ENCODE measurements at regions not wholly inside any gene's neighbourhood (a gene's known extent, or its start where the extent isn't known, plus 50 kb on each side); places are given as distances from the start of the nearest gene placed in this dataset.

DNA sequence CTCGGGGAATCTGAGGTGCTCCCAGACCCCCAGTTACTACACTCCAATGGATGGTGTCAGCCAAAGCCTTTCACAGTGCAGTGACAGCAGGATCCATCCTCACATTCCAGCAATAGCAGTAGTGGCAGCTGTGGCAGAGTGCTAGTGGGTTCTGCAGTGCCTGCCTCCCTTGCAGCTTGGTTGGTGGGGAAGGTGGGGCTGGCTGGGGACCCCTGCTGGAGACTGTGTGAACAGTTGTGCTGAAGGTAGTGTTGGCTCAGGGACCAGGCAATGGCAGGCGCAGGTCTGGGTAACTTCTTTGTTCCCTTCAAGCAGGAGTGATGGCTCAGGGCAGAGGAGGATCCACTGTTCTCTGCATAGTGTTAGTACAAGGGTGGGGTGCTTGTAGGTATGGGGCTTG is 343.7 kb upstream of the TRAM1L1 start:
- DNase-seq (ENCODE audit: low read depth), result no peak

DNA sequence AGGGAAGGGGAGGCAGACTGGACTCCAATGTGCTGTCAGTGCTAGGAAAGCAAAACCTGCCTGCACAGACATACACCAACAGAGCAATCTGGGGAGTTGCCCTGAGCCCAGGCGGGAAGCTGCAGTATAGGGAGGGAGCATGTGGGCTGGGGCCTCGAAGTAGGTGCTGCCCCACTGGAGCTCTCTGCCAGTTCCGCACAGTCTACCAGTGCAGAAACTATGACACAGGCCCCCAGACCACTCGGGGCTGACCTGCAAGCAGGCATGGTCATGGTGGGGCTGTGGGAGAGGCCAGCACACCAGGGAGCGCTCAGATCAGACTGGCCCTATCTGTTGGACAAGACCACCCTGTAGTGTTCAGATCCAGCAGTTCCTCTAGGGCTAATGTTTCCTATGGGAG is 344.1 kb upstream of the TRAM1L1 start:
- no peak for DNase-seq (ENCODE audit: low read depth)

DNA sequence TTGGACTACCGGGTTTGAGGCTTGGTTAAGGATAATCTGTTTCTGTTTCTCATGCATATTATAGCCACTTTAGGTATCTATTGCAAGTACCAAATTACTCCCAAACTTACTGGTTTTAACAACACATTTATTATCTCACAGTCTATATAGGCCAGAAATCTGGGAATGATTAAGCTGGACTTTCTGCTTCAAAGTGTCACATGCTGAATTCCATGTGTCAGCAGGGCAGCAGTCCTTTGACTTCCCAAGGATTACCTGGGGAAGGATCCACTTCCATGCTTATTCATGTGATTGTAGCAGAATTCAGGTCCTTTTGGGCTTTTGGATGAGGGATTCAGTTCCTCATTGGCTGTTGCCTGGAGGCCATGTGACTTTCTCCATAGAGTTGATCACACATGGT is 349.0 kb upstream of the TRAM1L1 start:
- DNase-seq (ENCODE audit: low read depth), result no peak

DNA sequence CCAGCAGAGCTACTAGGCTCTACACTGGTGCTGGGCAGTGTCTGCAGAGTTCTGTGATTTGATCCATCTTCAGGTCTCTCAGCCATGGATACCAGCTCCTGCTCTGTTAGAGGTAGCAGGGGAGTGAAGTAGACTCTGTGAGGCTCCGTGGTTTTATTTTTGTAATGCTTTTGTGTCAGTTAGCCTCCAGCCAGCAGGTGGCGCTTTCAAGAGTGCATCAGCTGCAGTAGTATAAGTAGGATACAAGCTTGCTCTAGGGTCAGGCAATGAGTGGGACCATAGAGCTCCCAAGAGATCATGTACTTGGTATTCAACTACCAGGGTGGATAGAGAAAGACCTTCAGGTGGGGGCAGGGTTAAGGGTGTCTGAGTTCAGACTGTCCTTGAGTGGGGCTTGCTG is 362.5 kb upstream of the TRAM1L1 start:
- DNase-seq (ENCODE audit: low read depth), result no peak

DNA sequence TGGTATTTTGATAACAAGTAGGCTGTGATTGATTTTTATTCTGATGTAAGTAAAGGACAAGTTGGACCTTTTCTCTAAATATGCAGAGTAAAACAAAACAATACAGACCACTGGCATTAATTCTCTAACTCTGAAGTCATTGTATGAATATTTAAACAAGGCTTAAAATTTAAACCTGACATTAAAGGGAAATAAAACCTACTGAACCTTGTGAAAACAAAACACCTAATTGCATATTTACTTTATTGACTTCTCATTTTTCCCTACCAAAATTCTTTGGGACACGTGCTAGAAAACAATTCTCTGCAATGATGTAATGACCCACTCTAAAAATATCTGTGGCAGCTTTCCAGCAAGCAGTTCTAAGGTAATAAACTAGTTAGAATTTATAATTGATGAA is 369.7 kb upstream of the TRAM1L1 start:
- DNase-seq (ENCODE audit: low read depth), result no peak

DNA sequence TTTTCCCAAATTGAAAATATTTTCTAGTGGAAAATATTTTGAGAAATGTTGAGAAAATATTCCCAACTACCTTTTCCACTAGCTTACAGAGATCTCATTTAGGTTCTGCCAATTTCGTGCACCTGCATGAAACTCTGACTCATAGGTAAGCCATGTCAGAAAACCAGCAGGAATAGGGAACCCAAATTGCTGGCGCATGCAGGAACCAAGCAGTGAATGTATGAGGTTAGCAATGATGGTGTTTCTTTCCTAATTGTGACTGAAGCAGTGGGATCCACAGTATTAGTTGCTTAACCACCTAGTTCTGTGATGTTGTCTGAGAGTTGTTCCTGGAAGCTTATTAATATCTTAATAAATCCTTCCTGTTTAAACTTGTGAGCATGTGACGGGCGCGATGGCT is 381.0 kb upstream of the TRAM1L1 start:
- no peak for DNase-seq (ENCODE audit: low read depth)

DNA sequence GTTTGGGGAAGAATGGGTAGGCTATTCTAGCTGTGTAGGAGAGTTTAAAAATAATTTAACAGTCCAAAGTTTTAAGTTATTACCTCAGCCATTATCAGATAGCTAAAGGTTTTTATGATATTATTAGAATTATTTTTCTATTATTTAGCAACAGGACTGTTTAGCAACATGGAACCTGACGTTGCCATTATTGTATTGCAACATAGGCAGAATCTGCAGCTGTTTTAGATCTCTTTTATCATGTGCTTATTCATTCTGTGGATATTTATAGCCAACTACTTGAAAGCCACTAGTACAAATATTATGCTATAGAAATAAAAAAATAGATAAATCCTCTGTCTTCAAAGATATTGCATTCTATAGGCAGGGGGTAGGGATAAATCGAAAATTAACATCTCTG is 382.0 kb upstream of the TRAM1L1 start:
- DNase-seq (ENCODE audit: low read depth), result no peak

DNA sequence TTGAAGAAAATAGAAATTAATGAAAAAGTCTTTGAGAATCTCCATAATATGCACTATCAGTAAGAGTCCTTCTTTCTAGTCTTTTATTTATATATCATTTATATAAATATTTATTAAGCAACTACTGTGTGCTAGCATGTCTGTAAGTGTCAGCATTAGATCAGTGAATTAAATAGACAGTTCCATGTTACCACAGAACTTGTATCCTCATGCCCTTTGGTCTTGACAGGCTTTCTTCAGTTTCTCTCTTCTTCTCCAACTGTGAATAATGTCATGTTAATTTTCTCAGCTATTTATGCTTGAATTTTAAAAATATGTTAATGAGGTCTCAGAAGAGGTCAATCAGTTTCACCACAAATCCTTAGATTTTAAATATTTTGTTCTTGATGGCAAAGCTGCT is 389.6 kb upstream of the TRAM1L1 start:
- no peak for DNase-seq (ENCODE audit: low read depth)

DNA sequence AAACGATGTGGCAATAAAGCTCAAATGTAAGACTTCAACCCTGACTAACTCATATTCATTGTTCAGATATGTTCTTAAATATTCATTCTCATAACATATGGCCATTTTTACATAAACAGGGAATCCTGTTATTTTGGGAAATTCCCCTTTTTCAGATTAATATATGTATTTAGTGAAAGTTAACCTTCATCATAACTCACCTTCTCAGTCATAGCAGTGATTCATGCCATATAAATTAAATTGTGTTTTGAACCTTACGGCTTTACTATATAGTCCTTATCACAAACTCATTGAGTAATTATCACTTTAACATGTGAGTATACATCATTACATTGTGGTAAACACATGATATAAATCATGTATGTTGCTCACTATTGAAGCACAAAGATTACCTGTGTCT is 392.5 kb upstream of the TRAM1L1 start:
- DNase-seq (ENCODE audit: low read depth), result no peak

DNA sequence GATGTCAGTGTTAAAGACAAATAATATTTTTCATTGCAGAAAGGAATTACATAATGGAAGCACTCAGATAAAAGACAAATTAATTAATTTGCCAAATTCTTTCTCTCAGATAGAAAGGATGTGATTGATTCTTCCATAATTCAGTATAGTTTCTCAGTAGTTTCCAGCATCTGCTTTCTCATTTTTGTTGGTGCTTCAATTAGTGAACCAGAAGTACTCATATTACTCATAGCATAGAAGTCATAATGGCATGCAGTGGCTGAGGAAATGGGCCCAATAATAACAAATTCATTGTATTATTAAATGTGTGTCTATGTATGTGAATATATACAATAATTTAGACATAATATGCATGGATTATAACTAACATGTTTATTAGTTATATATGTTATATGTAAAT is 393.3 kb upstream of the TRAM1L1 start:
- DNase-seq (ENCODE audit: low read depth), result no peak

DNA sequence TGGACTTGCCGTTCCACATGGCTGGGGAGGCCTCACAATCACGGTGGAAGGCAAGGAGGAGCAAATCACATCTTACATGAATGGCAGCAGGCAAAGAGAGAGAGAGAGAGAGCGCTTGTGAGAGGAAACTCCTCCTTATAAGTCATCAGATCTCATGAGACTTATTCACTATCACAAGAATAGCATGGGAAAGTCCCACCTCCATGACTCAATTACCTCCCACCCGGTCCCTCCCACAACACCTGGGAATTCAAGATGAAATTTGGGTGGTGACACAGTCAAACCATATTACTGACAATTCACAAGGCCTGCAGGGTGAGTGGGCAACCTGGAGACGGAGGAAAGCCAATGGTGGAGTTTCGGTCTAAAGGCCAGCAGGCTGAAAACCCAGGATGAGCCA is 394.3 kb upstream of the TRAM1L1 start:
- DNase-seq (ENCODE audit: low read depth), result no peak

DNA sequence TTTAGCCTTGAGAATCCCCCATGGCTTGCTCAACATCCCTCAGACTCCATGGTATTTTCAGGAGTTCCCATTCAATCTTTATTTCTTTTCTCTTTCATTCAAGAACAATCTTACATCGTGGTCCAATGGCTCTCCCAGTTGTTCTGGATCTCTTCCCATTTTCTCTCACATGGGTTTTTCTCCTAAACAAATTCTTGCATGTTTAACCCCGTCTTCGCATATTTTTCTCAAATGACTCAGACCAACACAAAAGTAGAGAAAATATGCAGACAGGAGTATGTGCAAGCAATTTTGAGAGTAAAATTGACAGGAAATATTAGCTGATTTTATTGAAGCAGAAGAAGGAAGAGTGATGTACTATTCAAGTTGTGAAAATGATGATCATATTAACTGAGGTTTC is 396.4 kb upstream of the TRAM1L1 start:
- DNase-seq (ENCODE audit: low read depth), result peak; percentile 16

DNA sequence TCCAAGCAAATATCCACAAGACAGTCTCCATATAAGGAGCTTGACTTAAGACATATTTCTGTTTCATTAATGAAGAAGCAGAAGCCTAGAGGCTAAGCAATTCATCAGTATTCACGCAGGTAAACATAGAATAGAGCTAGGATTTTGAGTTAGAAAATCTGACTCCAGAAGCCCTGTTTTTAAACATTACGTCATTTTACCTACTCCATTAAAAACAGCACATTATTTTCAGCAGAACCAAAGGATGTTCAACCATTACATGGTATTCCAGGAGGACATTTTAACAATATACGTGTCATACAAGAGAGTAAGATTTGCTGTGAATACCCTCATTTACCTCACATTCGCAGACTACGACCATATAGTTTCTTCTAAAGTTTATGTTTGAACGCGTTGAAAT is 403.3 kb upstream of the TRAM1L1 start:
- DNase-seq (ENCODE audit: low read depth), result no peak

DNA sequence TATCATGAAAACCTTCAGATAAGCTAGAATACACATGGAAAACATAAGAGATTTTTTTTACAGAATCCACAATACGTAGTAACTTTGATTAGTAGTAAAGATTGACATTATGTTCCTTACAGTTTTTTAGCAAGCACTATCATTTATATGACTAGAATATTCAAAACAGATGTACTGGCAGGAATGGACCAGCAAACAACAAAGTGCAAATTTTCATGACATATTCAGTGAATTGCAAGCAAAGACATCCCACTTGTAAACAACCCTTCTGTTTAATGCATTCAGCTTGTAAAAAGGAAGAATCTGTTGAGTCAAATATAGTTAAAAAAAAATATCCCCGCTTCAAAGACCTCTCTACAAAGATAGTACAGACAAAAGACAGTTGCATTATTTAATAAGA is 403.7 kb upstream of the TRAM1L1 start:
- no peak for DNase-seq (ENCODE audit: low read depth)

DNA sequence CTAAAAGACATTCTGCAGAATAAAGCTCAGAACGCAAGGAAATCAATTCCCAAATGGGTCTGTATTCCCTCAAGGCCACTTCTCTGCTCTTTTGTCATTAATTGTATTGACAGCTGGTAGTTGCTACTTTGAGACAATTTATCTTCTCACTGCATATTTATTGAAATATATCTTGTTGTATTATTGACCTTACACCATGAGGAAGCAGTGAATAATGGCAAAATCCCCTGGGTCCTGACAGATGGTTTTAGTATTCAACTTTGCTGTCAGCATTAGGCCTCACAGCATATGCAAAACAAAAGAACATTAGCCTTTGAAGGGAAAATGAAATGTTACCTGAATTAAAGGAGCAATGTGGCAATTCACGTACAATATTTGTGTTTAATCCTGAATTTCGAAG is 406.1 kb upstream of the TRAM1L1 start:
- no peak for DNase-seq (ENCODE audit: low read depth)

DNA sequence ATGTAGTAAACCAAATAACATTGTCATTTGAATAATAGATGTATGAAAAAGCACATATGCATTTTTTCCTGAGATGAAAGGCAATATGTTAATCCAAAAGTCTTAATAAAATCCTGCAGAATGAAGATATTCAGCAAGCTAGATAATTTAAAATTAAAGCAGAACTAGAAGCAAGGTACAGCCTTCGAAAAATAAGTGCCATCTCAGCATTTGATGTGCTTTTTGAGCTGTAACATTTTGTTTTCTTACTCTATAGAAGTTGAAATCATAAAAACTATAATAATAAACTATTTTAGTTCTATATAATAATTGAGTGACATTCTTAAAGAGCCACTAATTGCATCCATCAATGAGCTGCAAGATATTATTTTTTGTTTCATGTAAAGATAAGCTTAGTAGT is 410.4 kb upstream of the TRAM1L1 start:
- DNase-seq (ENCODE audit: low read depth), result no peak

DNA sequence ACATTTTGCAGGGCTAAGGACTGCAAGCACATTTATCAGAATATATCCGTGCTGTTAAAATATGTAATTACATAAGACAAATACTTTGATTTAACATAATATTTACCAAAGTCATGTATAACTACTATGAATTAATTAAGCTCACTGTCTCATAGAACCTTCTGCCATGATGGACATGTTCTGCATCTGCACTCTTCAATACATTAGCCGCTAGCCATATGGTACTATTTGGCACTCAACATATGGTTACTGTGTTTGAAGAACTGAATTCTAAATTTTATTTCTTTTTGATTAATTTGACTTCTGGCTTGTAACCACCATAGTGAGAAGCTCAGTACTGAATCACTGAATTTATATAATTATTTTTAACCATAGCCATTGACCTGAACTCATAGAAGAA is 427.0 kb upstream of the TRAM1L1 start:
- DNase-seq (ENCODE audit: low read depth), result no peak

DNA sequence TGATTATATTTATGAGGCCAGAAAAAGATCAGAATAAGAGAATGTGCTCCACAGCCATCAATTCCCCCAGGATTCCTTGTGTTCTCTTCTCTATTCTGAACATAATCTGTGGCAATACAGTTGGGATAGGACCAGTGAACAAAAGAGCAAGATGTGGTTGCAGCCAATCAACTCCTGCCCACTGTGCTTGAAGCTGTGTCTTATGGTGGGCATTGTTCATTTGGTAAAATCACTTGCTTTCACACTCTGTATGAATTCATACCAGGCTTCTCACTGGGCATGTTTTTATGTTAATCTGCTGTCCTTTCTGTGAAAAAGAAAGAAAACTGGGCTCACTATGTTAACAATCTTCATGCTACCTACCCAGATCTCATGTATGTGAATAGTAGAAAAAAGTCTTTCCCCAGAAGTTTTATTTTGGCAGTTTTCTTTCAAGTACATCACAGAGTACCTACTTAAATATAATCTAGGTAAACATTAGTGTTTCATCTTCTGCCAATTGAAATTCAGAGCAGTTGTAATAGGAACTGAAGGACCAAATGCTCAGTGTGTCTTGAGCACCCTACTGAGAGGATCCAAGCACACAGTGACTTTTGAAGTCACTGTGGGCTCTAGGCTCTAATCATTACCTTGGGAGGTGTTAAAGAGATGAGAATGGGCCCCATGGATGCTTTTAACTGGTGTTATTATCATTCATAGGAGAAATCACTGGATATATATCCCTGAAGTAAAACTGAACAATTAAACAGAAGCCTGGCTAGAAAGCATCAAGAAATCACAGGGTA is 429.2 kb upstream of the TRAM1L1 start:
- no peak for DNase-seq (ENCODE audit: low read depth)

DNA sequence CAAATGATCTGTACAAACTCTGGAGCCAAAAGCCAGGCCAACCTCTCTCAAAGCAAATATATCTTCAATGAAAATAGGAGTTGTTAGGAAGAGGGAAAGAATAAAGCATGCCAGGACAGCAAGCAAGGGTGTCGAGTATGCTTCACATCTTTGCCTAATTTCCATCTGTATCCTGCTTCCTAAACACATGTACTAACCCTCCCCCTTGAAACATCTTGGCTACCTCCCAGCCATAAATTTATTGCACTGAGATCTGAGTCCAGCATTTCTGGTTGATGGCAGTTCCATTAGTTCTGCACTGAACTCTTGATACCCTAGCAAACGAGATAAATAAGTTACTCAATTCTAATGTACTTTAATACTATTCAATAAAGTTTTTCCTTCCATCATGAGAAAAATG is 430.5 kb upstream of the TRAM1L1 start:
- DNase-seq (ENCODE audit: low read depth), result no peak

DNA sequence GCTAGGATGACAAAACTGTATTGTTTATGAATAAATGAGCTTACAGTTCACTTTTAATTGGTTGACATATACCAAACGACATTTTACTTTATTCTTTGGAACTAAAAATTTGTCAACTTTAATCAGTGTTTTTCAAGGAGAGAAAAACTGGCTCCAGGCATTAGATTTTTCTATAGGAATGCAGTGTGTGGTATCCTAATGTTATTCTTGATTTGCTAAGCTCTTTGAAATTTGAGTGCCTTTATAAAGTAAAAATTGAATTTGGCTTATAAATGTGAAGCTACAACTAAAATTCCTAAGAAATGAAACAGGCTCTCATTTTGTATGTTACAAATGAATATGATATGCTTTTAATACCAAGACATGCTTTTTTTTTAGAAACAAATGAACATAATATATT is 442.2 kb upstream of the TRAM1L1 start:
- no peak for DNase-seq (ENCODE audit: low read depth)

DNA sequence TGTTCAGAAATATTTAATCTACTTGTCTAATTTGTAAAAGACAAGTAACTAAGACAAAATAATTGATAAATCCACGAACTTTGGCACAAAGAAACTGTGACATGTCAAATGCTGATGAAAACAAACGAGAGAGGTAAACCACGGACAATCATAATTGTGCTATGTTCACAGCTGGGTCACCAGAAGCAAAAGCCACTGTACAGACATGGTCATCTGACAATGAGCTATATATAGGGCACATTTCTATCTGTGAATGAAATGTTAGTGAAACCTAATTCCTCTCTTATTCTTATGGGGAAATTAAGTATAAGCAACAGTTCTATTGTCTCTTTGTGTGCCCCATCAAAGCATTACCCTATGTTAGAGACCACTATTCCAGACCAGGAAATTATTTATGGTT is 444.0 kb upstream of the TRAM1L1 start:
- DNase-seq (ENCODE audit: low read depth), result no peak

DNA sequence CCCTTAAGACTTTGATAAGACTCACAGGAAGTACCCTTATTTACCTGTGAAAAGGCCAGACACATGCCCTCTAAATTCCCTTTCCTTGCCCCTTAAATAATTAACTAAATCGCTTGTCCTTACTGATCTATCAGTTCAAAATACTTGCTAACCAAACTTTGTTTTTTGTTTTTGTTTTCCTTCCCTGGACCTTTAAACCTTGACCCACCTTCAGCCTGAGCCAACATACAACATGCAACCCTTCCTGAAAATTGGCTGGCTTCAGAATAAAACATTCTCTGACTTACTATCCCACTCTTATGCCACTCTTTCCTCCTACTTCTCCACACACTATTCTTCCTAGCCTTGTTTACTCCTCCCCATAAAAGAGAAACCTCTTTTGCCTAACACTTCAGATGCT is 448.1 kb upstream of the TRAM1L1 start:
- no peak for DNase-seq (ENCODE audit: low read depth)

DNA sequence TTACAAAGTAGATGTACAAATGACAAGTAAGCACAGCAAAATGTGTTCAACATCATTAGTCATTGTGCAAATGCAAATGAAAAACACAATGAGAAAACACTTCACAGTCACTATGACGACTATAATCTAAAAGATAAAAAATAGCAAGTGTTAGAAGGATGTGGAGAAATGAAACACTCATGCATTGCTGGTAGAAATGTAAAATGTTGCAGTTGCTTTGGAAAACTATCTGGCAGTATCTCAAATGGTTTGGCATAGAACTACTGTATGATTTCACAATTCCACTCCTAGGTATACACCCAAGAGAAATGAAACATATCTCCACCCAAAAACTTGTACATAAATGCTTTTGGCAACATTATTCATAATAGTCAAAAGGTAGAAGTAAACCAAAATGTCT is 459.7 kb upstream of the TRAM1L1 start:
- DNase-seq (ENCODE audit: low read depth), result no peak

DNA sequence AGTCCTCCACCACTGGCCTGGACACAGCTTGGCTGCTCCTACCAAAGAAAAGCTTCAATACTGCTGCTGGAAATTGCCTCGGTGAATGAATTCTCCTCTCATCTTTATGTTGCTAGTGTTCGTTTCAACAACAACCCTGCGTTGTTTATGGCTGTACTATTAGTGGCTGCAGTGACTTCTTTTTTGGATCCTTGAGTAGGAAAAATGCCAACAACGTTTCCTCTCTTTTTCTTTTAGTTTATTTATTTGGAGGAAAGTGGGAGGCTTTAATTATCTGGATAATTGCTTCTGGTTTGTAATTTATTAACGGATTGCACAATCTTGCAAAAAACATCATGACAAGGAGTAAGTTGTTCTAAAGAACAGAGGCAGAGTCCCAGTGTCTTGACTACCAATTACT is 464.1 kb upstream of the TRAM1L1 start:
- no peak for DNase-seq (ENCODE audit: low read depth)
